Sigmoid colon (tissue), 6 donors: ENCODE measurements at regions not wholly inside any gene's neighbourhood (a gene's known extent, or its start where the extent isn't known, plus 50 kb on each side); places are given as distances from the start of the nearest gene placed in this dataset.

Experiments used
- DNase-seq: peaks from one replicate; pipeline ENCODE4 v3.0.0-alpha.2; 2019
- H3K27ac ChIP-seq, 4 donors: fragments of 200-600 bp; sonication (generic); one replicate each; pipeline ENCODE4 v1.5.1; 2016 to 2019; ENCODE audit warnings: mild to moderate bottlenecking in 1 of 4
- H3K27me3 ChIP-seq, 3 donors: fragments of 200-600 bp; sonication (generic); one replicate each; pipeline ENCODE4 v1.5.1; 2019; ENCODE audit warnings: mild to moderate bottlenecking in 1 of 3
- H3K36me3 ChIP-seq, 4 donors: fragments of 200-600 bp; sonication (generic); one replicate each; pipeline ENCODE4 v1.5.1; 2016 to 2019
- H3K4me1 ChIP-seq, 4 donors: fragments of 200-600 bp; sonication (generic); one replicate each; pipeline ENCODE4 v1.5.1; 2017 to 2019
- H3K4me3 ChIP-seq, 4 donors: fragments of 200-600 bp; sonication (generic); one replicate each; pipeline ENCODE4 v1.5.1; 2017 to 2019; ENCODE audit warnings: mild to moderate bottlenecking in 2 of 4, moderate library complexity in 1 of 4
- H3K9me3 ChIP-seq, 4 donors: fragments of 200-600 bp in 3 of 4; sonication (generic) in 3 of 4; one replicate each; pipeline versions ENCODE4 v1.5.1 to v1.6.1; 2013 to 2019
- CTCF ChIP-seq, 4 experiments: fragments of 450-650 bp in 3 of 4; fragments of 200-600 bp in 1 of 4; IDR thresholded peaks; one replicate each; pipeline ENCODE4 v1.5.1; 2016 to 2019; ENCODE audit warnings: antibody characterized with exemption in 4 of 4, mild to moderate bottlenecking in 3 of 4, moderate library complexity in 2 of 4
- EP300 ChIP-seq, 4 donors: sonication (generic); formaldehyde crosslinking; IDR thresholded peaks; one replicate each; pipeline ENCODE4 v1.6.1; 2017; ENCODE audit warnings: antibody characterized with exemption in 4 of 4
- POLR2A ChIP-seq, 2 donors: fragments of 450-650 bp; IDR thresholded peaks; one replicate each; pipeline ENCODE4 v1.6.1; 2016; ENCODE audit warnings: antibody characterized with exemption in 2 of 2, mild to moderate bottlenecking in 2 of 2, moderate library complexity in 2 of 2
- POLR2AphosphoS5 ChIP-seq, 4 donors: sonication (generic); formaldehyde crosslinking; IDR thresholded peaks; one replicate each; pipeline ENCODE4 v1.6.1; 2017; ENCODE audit warnings: antibody characterized with exemption in 4 of 4
- WGBS, 2 donors: extraction: QIAGEN DNeasy Blood & Tissue Kit; methylation state at CpG; one replicate each; pipeline ENCODE4 v1.1.7; 2013; 5-methylcytosine and 5-hydroxymethylcytosine counted together
- intact Hi-C: fragments of 100-400 bp; cut with DNase I; formaldehyde crosslinking; loops from one replicate; pipeline ENCODE4 v1.15.1; 2023
- donor health status: healthy with polysubstance abuse.
- donor health status: healthy.

- no peak for DNase-seq
- H3K4me3 ChIP-seq, result no peak overlapping the region
- H3K36me3 ChIP-seq, result no peaks in the 10 kb centered on the region
- intact Hi-C loops, result no loop called here
- WGBS, 2 donors, result 74 to 76% methylated on average over 3 of the region's 3 CpGs
- no peak for TF ChIP-seq EP300 (IDR thresholded peaks at IDR 0.05)
- no peak for TF ChIP-seq CTCF (IDR thresholded peaks at IDR 0.05)
- TF ChIP-seq POLR2AphosphoS5 (IDR thresholded peaks at IDR 0.05), result no peak
- no peak for TF ChIP-seq POLR2A (IDR thresholded peaks at IDR 0.05)
- H3K27me3 ChIP-seq, result no peaks in the 10 kb centered on the region
- H3K9me3 ChIP-seq, result no peaks in the 10 kb centered on the region
- peaks cover 0 to 12% (median 10%) of the 10 kb centered on the region in 4 donors for H3K4me1 ChIP-seq
- H3K27ac ChIP-seq, result peak overlapping the region in 2 of 4 donors; percentile 9 to 63
These were observed 148.8 kb downstream of the NOC3L start for GRCh38 chr10:94213980-94214379.

GRCh38 chr10:94214481-94214893 is 148.3 kb downstream of the NOC3L start:
- no peaks in the 10 kb centered on the region for H3K9me3 ChIP-seq
- TF ChIP-seq EP300 (IDR thresholded peaks at IDR 0.05), result no peak
- TF ChIP-seq CTCF (IDR thresholded peaks at IDR 0.05), result no peak
- no peak for TF ChIP-seq POLR2A (IDR thresholded peaks at IDR 0.05)
- no peak for TF ChIP-seq POLR2AphosphoS5 (IDR thresholded peaks at IDR 0.05)
- H3K4me1 ChIP-seq, result peaks cover 0 to 12% (median 10%) of the 10 kb centered on the region in 4 donors
- intact Hi-C loops, result no loop called here
- no peak for DNase-seq
- no peaks in the 10 kb centered on the region for H3K36me3 ChIP-seq
- peak overlapping the region in 1 of 4 donors; percentile 25 for H3K27ac ChIP-seq
- H3K27me3 ChIP-seq, result no peaks in the 10 kb centered on the region
- H3K4me3 ChIP-seq, result no peak overlapping the region
- 80 to 94% methylated on average over 7 of the region's 7 CpGs for WGBS, 2 donors

- H3K27ac ChIP-seq, result no peak overlapping the region
- H3K9me3 ChIP-seq, result no peaks in the 10 kb centered on the region
- H3K27me3 ChIP-seq, result no peaks in the 10 kb centered on the region
- no peak for DNase-seq
- H3K36me3 ChIP-seq, result no peaks in the 10 kb centered on the region
- WGBS, 2 donors, result 86% methylated on average over 4 of the region's 4 CpGs
- H3K4me3 ChIP-seq, result no peak overlapping the region
- intact Hi-C loops, result no loop called here
- H3K4me1 ChIP-seq, result peaks cover 0 to 12% (median 10%) of the 10 kb centered on the region in 4 donors
- TF ChIP-seq POLR2AphosphoS5 (IDR thresholded peaks at IDR 0.05) (no peak), EP300 (IDR thresholded peaks at IDR 0.05) (no peak), POLR2A (IDR thresholded peaks at IDR 0.05) (no peak), CTCF (IDR thresholded peaks at IDR 0.05) (no peak)
These were observed 146.5 kb downstream of the NOC3L start for GRCh38 chr10:94216201-94216600.

- H3K9me3 ChIP-seq, result no peaks in the 10 kb centered on the region
- no peak overlapping the region for H3K4me3 ChIP-seq
- no peak for TF ChIP-seq EP300 (IDR thresholded peaks at IDR 0.05)
- no peak for TF ChIP-seq POLR2A (IDR thresholded peaks at IDR 0.05)
- TF ChIP-seq POLR2AphosphoS5 (IDR thresholded peaks at IDR 0.05), result no peak
- TF ChIP-seq CTCF (IDR thresholded peaks at IDR 0.05), result no peak
- H3K4me1 ChIP-seq, result peaks cover 0 to 12% (median 10%) of the 10 kb centered on the region in 4 donors
- intact Hi-C loops, result no loop called here
- DNase-seq, result no peak
- no peaks in the 10 kb centered on the region for H3K27me3 ChIP-seq
- H3K27ac ChIP-seq, result no peak overlapping the region
- no peaks in the 10 kb centered on the region for H3K36me3 ChIP-seq
These were observed 145.3 kb downstream of the NOC3L start for GRCh38 chr10:94217411-94217810.

GRCh38 chr10:94218493-94219183 is 144.1 kb downstream of the NOC3L start:
- Histone ChIP-seq H3K36me3 (no peaks in the 10 kb centered on the region), H3K27ac (no peak overlapping the region), H3K9me3 (no peaks in the 10 kb centered on the region), H3K4me3 (no peak overlapping the region), H3K4me1 (peaks cover 0 to 10% (median 4%) of the 10 kb centered on the region in 4 donors), H3K27me3 (no peaks in the 10 kb centered on the region)
- DNase-seq, result no peak
- TF ChIP-seq EP300 (IDR thresholded peaks at IDR 0.05), result no peak
- no peak for TF ChIP-seq CTCF (IDR thresholded peaks at IDR 0.05)
- TF ChIP-seq POLR2AphosphoS5 (IDR thresholded peaks at IDR 0.05), result no peak
- TF ChIP-seq POLR2A (IDR thresholded peaks at IDR 0.05), result no peak
- intact Hi-C loops, result no loop called here
- WGBS, 2 donors, result 95 to 96% methylated on average over 2 of the region's 2 CpGs
